PC-9 (cell line): ENCODE measurements at regions not wholly inside any gene's neighbourhood (a gene's known extent, or its start where the extent isn't known, plus 50 kb on each side); places are given as distances from the start of the nearest gene placed in this dataset.
"Not testable (repeated sequence)": the region's sequence is repeated elsewhere in the genome, so short reads cannot be mapped to it uniquely, and the experiment has no call there.

Experiments used
- BruUV-seq: library from RNA; stranded (reverse); fragments of 400-500 nt; replicated peaks from 2 replicates; lab custom pipeline; 2021; lab: Mats Ljungman, UMichigan
- CTCF ChIA-PET: fragments of 300-600 bp; sonication (Branson Sonifier 250); formaldehyde crosslinking; loops from one replicate; lab custom pipeline; 2022; ENCODE audit warnings: antibody characterized with exemption; lab: Charles Lee
- POLR2A ChIA-PET: fragments of 300-600 bp; sonication (Branson Sonifier 250); formaldehyde crosslinking; loops from one replicate; lab custom pipeline; 2022; ENCODE audit warnings: antibody characterized with exemption; ENCODE audit not compliant: unreplicated experiment; lab: Charles Lee
- DNase-seq, 2 experiments: peaks; one replicate each; pipeline versions ENCODE4 v3.0.0 to v3.0.0-alpha.2; 2015 to 2022; ENCODE audit warnings: mixed read lengths in 1 of 2
- H2AFZ ChIP-seq: fragments of 200-600 bp; sonication (generic); 2 replicates; pipeline ENCODE4 v1.8.1; 2017; ENCODE audit warnings: antibody characterized with exemption
- H3F3A ChIP-seq: fragments of 200-600 bp; sonication (generic); 2 replicates; pipeline ENCODE4 v1.8.1; 2017; ENCODE audit warnings: antibody characterized with exemption, mild to moderate bottlenecking, low read depth; ENCODE audit not compliant: insufficient read depth
- H3K27ac ChIP-seq: fragments of 200-600 bp; sonication (generic); 2 replicates; pipeline ENCODE4 v1.6.1; 2016; ENCODE audit warnings: mixed run types
- H3K27me3 ChIP-seq: fragments of 200-600 bp; sonication (generic); 2 replicates; pipeline ENCODE4 v1.6.1; 2016; ENCODE audit warnings: low read depth, mixed run types; ENCODE audit not compliant: insufficient read depth
- H3K36me3 ChIP-seq: fragments of 200-600 bp; sonication (generic); 2 replicates; pipeline ENCODE4 v1.6.1; 2016; ENCODE audit warnings: low read depth, mixed run types
- H3K4me1 ChIP-seq: fragments of 200-600 bp; sonication (generic); replicated peaks from 2 replicates; pipeline ENCODE4 v1.6.1; 2016; ENCODE audit warnings: mixed run types; ENCODE audit not compliant: insufficient read depth
- H3K4me2 ChIP-seq: fragments of 200-600 bp; sonication (generic); 2 replicates; pipeline ENCODE4 v1.6.1; 2017; ENCODE audit warnings: mixed run types
- H3K4me3 ChIP-seq: fragments of 200-600 bp; sonication (generic); 2 replicates; pipeline ENCODE4 v1.6.1; 2016; ENCODE audit warnings: mixed run types
- H3K79me2 ChIP-seq: fragments of 200-600 bp; sonication (generic); 2 replicates; pipeline ENCODE4 v1.6.1; 2017; ENCODE audit warnings: low read depth, mixed run types
- H3K9me2 ChIP-seq: fragments of 200-600 bp; sonication (generic); 2 replicates; pipeline ENCODE4 v1.8.1; 2017; ENCODE audit warnings: mild to moderate bottlenecking; ENCODE audit not compliant: insufficient read depth
- H3K9me3 ChIP-seq: fragments of 200-600 bp; sonication (generic); 2 replicates; pipeline ENCODE4 v1.8.1; 2016; ENCODE audit warnings: low read depth; ENCODE audit not compliant: insufficient read depth
- H4K20me1 ChIP-seq: fragments of 200-600 bp; sonication (generic); 2 replicates; pipeline ENCODE4 v1.8.1; 2017; ENCODE audit not compliant: insufficient read depth
- CTCF ChIP-seq: fragments of 200-600 bp; sonication (generic); conservative IDR thresholded peaks from 2 replicates; pipeline ENCODE4 v1.6.1; 2017; ENCODE audit warnings: mixed run types, antibody characterized with exemption, mild to moderate bottlenecking, moderate library complexity
- EZH2 ChIP-seq: fragments of 200-600 bp; sonication (generic); IDR thresholded peaks from 2 replicates; pipeline ENCODE4 v1.8.0; 2017; ENCODE audit warnings: antibody characterized with exemption, low read depth
- intact Hi-C: fragments of 100-400 bp; cut with micrococcal nuclease; formaldehyde crosslinking; loops from one replicate; pipeline ENCODE4 v1.10.0; 2022; ENCODE audit not compliant: unreplicated experiment

GRCh38 chr7:89849052-89849451 is 305.2 kb upstream of the STEAP1 start:
- POLR2A ChIA-PET, result no interaction called here
- H3F3A ChIP-seq, result no peaks in the 10 kb centered on the region
- H3K36me3 ChIP-seq, result no peaks in the 10 kb centered on the region
- no peak overlapping the region for H3K4me3 ChIP-seq
- no peak overlapping the region for H3K27ac ChIP-seq
- BruUV-seq, result no TSS peak
- no peak overlapping the region for H2AFZ ChIP-seq
- no peaks in the 10 kb centered on the region for H3K9me2 ChIP-seq
- H3K4me2 ChIP-seq, result no peak overlapping the region
- no peak for DNase-seq
- H3K4me1 ChIP-seq, result no peaks in the 10 kb centered on the region
- CTCF ChIA-PET, result no interaction called here
- no peak for TF ChIP-seq EZH2
- no peak for TF ChIP-seq CTCF
- H3K9me3 ChIP-seq, result no peaks in the 10 kb centered on the region
- H4K20me1 ChIP-seq, result no peaks in the 10 kb centered on the region
- intact Hi-C loops, result no loop called here
- H3K79me2 ChIP-seq, result no peaks in the 10 kb centered on the region
- H3K27me3 ChIP-seq, result no peaks in the 10 kb centered on the region

DNA sequence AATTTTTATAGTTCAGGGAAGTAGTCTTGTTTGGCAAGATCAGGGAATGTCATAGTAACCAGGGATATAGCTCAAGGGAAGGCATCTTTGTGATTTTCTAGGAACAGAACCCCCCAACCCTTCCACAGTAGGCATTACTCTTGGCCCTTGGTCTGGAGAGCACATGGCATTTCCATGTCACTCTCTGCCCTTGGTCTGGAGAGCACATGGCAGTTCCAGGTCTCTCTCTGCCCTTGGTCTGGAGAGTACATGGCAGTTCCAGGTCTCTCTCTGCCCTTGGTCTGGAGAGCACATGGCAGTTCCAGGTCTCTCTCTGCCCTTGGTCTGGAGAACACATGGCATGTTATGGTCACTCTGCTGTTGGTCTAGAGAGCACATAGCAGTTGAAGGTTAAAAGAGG is 297.2 kb upstream of the STEAP1 start:
- H3K27me3 ChIP-seq, H4K20me1 ChIP-seq, intact Hi-C loops, H3F3A ChIP-seq, CTCF ChIA-PET, H3K9me2 ChIP-seq, H3K79me2 ChIP-seq, H3K9me3 ChIP-seq, DNase-seq, BruUV-seq, H3K4me2 ChIP-seq, H3K4me1 ChIP-seq, H2AFZ ChIP-seq, H3K36me3 ChIP-seq, POLR2A ChIA-PET, H3K4me3 ChIP-seq, H3K27ac ChIP-seq: not testable (repeated sequence)

DNA sequence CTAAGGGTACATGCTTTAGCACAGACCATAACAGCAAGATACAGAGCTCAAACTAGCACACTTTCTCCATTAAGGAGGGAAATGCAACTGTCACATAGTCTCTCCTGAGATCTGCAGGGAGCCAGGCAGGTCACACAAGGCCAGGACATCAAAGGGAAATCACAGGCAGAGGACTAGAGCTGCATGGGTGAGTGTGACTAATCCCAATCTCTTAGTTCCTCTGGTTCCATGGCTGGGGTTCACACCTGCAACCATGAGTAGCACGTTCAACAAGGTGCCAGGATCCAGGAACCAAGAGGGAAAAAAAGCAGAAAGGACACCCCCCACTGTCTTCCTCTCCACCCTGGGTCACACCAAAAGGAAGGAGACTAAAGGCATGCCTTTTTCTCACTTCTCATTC is 296.5 kb upstream of the STEAP1 start:
- Histone ChIP-seq H3K27ac (no peak overlapping the region), H3F3A (no peaks in the 10 kb centered on the region), H3K4me3 (no peak overlapping the region), H3K36me3 (no peaks in the 10 kb centered on the region), H2AFZ (no peak overlapping the region), H3K9me2 (no peaks in the 10 kb centered on the region), H3K79me2 (no peaks in the 10 kb centered on the region), H3K4me1 (no peaks in the 10 kb centered on the region), H4K20me1 (no peaks in the 10 kb centered on the region), H3K27me3 (no peaks in the 10 kb centered on the region), H3K4me2 (no peak overlapping the region), H3K9me3 (peaks cover 3% of the 10 kb centered on the region; the same call in 1 of the 2 replicates)
- TF ChIP-seq CTCF (no peak), EZH2 (no peak)
- intact Hi-C loops, result no loop called here
- BruUV-seq, result no TSS peak
- POLR2A ChIA-PET, result no interaction called here
- no peak for DNase-seq
- CTCF ChIA-PET, result no interaction called here

DNA sequence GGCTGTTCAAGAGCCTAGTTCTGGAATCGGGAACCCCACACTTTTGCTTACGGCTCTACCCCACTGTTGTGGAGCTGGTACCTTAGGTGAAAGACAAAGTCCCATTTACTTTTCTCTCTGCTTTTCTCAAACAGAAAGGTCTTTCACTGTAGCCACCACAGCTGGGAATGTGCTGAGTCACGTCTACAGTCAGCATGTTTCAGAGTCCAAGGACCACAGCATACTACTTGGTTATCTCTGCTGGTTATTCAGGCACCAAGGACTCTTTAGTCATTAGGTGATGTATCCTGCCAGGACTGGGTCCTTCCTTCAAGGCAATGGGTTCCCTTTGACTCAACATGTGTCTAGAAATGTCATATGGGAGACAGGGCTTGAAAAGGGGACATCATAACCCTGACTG is 266.8 kb upstream of the STEAP1 start:
- Histone ChIP-seq H3K4me1 (no peaks in the 10 kb centered on the region), H2AFZ (no peak overlapping the region), H3K27ac (no peak overlapping the region), H3K4me2 (no peak overlapping the region), H3K9me2 (no peaks in the 10 kb centered on the region), H3K36me3 (no peaks in the 10 kb centered on the region), H3K27me3 (no peaks in the 10 kb centered on the region), H3K4me3 (no peak overlapping the region), H3K9me3 (no peaks in the 10 kb centered on the region), H4K20me1 (no peaks in the 10 kb centered on the region; the same call in 1 of the 2 replicates), H3K79me2 (no peaks in the 10 kb centered on the region), H3F3A (no peaks in the 10 kb centered on the region)
- intact Hi-C loops, result no loop called here
- ChIA-PET POLR2A (no interaction called here), CTCF (no interaction called here)
- no peak for DNase-seq
- TF ChIP-seq CTCF (no peak), EZH2 (no peak)
- no TSS peak for BruUV-seq
